Small intestine (tissue), 7 donors: ENCODE measurements at regions not wholly inside any gene's neighbourhood (a gene's known extent, or its start where the extent isn't known, plus 50 kb on each side); places are given as distances from the start of the nearest gene placed in this dataset.

Source experiments
- DNase-seq, 2 donors: peaks; one replicate each; pipeline versions ENCODE4 v3.0.0 to v3.0.0-alpha.2; 2013
- FAIRE-seq: peaks from 2 replicates; lab custom pipeline; 2012; peaks lifted over from hg19 to GRCh38; lab: Jason Lieb, UNC
- H3K27ac ChIP-seq, 3 donors: one replicate each; pipeline ENCODE4 v1.5.1; 2013; ENCODE audit warnings: low read length in 2 of 3, mild to moderate bottlenecking in 2 of 3, control low read depth in 1 of 3, inconsistent platforms in 1 of 3, low read depth in 1 of 3, moderate library complexity in 1 of 3
- H3K27me3 ChIP-seq, 3 donors: one replicate each; pipeline ENCODE4 v1.6.1; 2013; ENCODE audit warnings: low read length in 3 of 3, inconsistent platforms in 1 of 3; ENCODE audit not compliant: control insufficient read depth in 3 of 3, insufficient read depth in 3 of 3
- H3K36me3 ChIP-seq, 3 donors: one replicate each; pipeline ENCODE4 v1.6.1; 2013; ENCODE audit warnings: low read length in 3 of 3, inconsistent platforms in 1 of 3, low read depth in 1 of 3, mild to moderate bottlenecking in 1 of 3, moderate library complexity in 1 of 3; ENCODE audit not compliant: control insufficient read depth in 3 of 3, insufficient read depth in 2 of 3
- H3K4me1 ChIP-seq, 3 donors: one replicate each; pipeline ENCODE4 v1.6.1; 2013; ENCODE audit warnings: low read length in 2 of 3, inconsistent platforms in 1 of 3, low read depth in 1 of 3, mild to moderate bottlenecking in 1 of 3, moderate library complexity in 1 of 3; ENCODE audit not compliant: control insufficient read depth in 3 of 3, insufficient read depth in 2 of 3
- H3K4me3 ChIP-seq, 3 donors: one replicate each; pipeline ENCODE4 v1.5.1; 2013; ENCODE audit warnings: low read length in 3 of 3, control low read depth in 1 of 3, inconsistent platforms in 1 of 3, low read depth in 1 of 3, mild to moderate bottlenecking in 1 of 3, moderate library complexity in 1 of 3
- H3K9me3 ChIP-seq, 2 donors: one replicate each; pipeline ENCODE4 v1.6.1; 2013; ENCODE audit warnings: low read depth in 1 of 2, low read length in 1 of 2; ENCODE audit not compliant: control insufficient read depth in 2 of 2, insufficient read depth in 1 of 2
- WGBS, 3 donors: extraction: QIAGEN DNeasy Blood & Tissue Kit; methylation state at CpG; one replicate each; pipeline ENCODE4 v1.1.7; 2013; 5-methylcytosine and 5-hydroxymethylcytosine counted together
- donor health status: healthy with polysubstance abuse.
- donor health status: control.
- donor health status: control.
- donor health status: Bipolar disorder and iron deficiency.
- donor health status: healthy.

GRCh38 chr4:137597752-137598430, 65.6 kb upstream of the PCDH18 start:
- Histone ChIP-seq H3K36me3 (no peaks in the 10 kb centered on the region), H3K9me3 (no peaks in the 10 kb centered on the region), H3K4me1 (no peaks in the 10 kb centered on the region), H3K27ac (no peak overlapping the region), H3K4me3 (no peak overlapping the region), H3K27me3 (no peaks in the 10 kb centered on the region)
- WGBS, 3 donors = 47 to 73% (median 62%) methylated on average over 3 of the region's 3 CpGs
- DNase-seq = no peak
- FAIRE-seq = no peak

GRCh38 chr4:137587796-137588195, 55.5 kb upstream of the PCDH18 start:
- no peaks in the 10 kb centered on the region for H3K27me3 ChIP-seq
- 62 to 64% (median 62%) methylated on average over 1 of the region's 1 CpG for WGBS, 3 donors
- no peak overlapping the region for H3K27ac ChIP-seq
- FAIRE-seq (no peak), DNase-seq (no peak)
- H3K36me3 ChIP-seq = no peaks in the 10 kb centered on the region
- no peak overlapping the region for H3K4me3 ChIP-seq
- no peaks in the 10 kb centered on the region for H3K9me3 ChIP-seq
- no peaks in the 10 kb centered on the region for H3K4me1 ChIP-seq

DNA sequence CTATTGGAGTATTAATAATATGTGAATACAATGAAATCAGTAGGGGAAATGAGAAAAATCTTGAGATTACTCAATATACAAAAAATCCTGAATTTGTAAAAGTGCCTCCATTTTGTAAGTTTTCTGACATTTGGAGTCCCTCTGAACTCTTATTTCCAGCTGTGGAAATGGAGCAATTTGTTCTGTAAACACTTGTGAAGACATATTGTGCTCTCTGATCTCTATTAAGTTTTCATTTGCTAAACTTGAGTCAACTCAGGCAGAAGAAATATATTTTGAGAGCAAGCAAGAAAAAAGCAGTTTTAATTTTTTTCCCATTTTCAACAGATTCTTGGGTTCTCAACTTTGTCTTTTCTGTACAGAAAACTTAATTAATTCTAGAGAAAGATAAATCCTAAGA, 51.4 kb upstream of the PCDH18 start:
- Histone ChIP-seq H3K27me3 (no peaks in the 10 kb centered on the region), H3K9me3 (no peaks in the 10 kb centered on the region), H3K27ac (no peak overlapping the region), H3K4me1 (no peaks in the 10 kb centered on the region), H3K4me3 (no peak overlapping the region), H3K36me3 (no peaks in the 10 kb centered on the region)
- DNase-seq (no peak), FAIRE-seq (no peak)
